WI38 (cell line): ENCODE measurements at regions not wholly inside any gene's neighbourhood (a gene's known extent, or its start where the extent isn't known, plus 50 kb on each side); places are given as distances from the start of the nearest gene placed in this dataset.

ENCODE experiments used
- H3K4me3 ChIP-seq: 2 replicates; pipeline ENCODE4 v1.5.1; 2011; ENCODE audit warnings: low read depth, mild to moderate bottlenecking, control low read depth, low read length
- CTCF ChIP-seq: IDR thresholded peaks from 2 replicates; pipeline ENCODE4 v1.5.1; 2012; ENCODE audit warnings: low read depth, mild to moderate bottlenecking, control low read depth, low read length

GRCh38 chr5:84590629-84591028, 205.9 kb upstream of the EDIL3 start:
- no peak for TF ChIP-seq CTCF
- H3K4me3 ChIP-seq, result no peak overlapping the region

- TF ChIP-seq CTCF, result no peak
- no peak overlapping the region for H3K4me3 ChIP-seq
Measured at GRCh38 chr5:84589926-84590325, 205.2 kb upstream of the EDIL3 start.

GRCh38 chr5:84585218-84585617, 200.5 kb upstream of the EDIL3 start:
- no peak for TF ChIP-seq CTCF
- H3K4me3 ChIP-seq, result no peak overlapping the region

- no peak for TF ChIP-seq CTCF
- H3K4me3 ChIP-seq, result no peak overlapping the region
Measured at GRCh38 chr5:84578226-84578625, 193.5 kb upstream of the EDIL3 start.

GRCh38 chr5:84573017-84573712, 188.5 kb upstream of the EDIL3 start:
- no peak overlapping the region for H3K4me3 ChIP-seq
- TF ChIP-seq CTCF, result no peak

- H3K4me3 ChIP-seq, result no peak overlapping the region
- TF ChIP-seq CTCF, result no peak
Measured at GRCh38 chr5:84569307-84569706, 184.6 kb upstream of the EDIL3 start.

- TF ChIP-seq CTCF, result no peak
- no peak overlapping the region for H3K4me3 ChIP-seq
Measured at GRCh38 chr5:84568171-84568570, 183.5 kb upstream of the EDIL3 start.
